GM21528 (cell line): ENCODE measurements at regions not wholly inside any gene's neighbourhood (a gene's known extent, or its start where the extent isn't known, plus 50 kb on each side); places are given as distances from the start of the nearest gene placed in this dataset.

Experiments
- ATAC-seq: cut with Tn5 transposase; IDR thresholded peaks from one replicate; pipeline ENCODE4 v1.9.1; 2021; ENCODE audit warnings: mild to moderate bottlenecking, moderate library complexity; ENCODE audit not compliant: unreplicated experiment, low FRiP score

- ATAC-seq, result no peak
Measured at GRCh38 chr3:159200176-159200575, 398.3 kb downstream of the MFSD1 start.

- no peak for ATAC-seq
Measured at GRCh38 chr3:159208050-159208449, 406.2 kb downstream of the MFSD1 start.

GRCh38 chr3:159209459-159209858 is 407.6 kb downstream of the MFSD1 start:
- ATAC-seq, result no peak

GRCh38 chr3:159210336-159210735 is 408.5 kb downstream of the MFSD1 start:
- no peak for ATAC-seq

- ATAC-seq, result no peak
Measured at GRCh38 chr3:159216311-159216710, 414.5 kb downstream of the MFSD1 start.

GRCh38 chr3:159219231-159219630 is 417.4 kb downstream of the MFSD1 start:
- ATAC-seq, result no peak

GRCh38 chr3:159221335-159221734 is 419.5 kb downstream of the MFSD1 start:
- ATAC-seq, result no peak

- no peak for ATAC-seq
Measured at GRCh38 chr3:159229116-159229680, 427.3 kb downstream of the MFSD1 start.

GRCh38 chr3:159232966-159233365 is 431.1 kb downstream of the MFSD1 start:
- ATAC-seq, result no peak

- ATAC-seq, result no peak
Measured at GRCh38 chr3:159233734-159234133, 431.9 kb downstream of the MFSD1 start.

GRCh38 chr3:159234306-159234705 is 432.5 kb downstream of the MFSD1 start:
- no peak for ATAC-seq

- ATAC-seq, result no peak
Measured at GRCh38 chr3:159236321-159236720, 434.5 kb downstream of the MFSD1 start.

GRCh38 chr3:159237226-159237625 is 435.4 kb downstream of the MFSD1 start:
- ATAC-seq, result no peak

- no peak for ATAC-seq
Measured at GRCh38 chr3:159238646-159239045, 436.8 kb downstream of the MFSD1 start.

- no peak for ATAC-seq
Measured at GRCh38 chr3:159239059-159239458, 437.2 kb downstream of the MFSD1 start.

GRCh38 chr3:159244933-159245332 is 443.1 kb downstream of the MFSD1 start:
- no peak for ATAC-seq

GRCh38 chr3:159245871-159246270 is 444.0 kb downstream of the MFSD1 start:
- ATAC-seq, result no peak

GRCh38 chr3:159246385-159246784 is 444.5 kb downstream of the MFSD1 start:
- ATAC-seq, result no peak

- ATAC-seq, result no peak
Measured at GRCh38 chr3:159249472-159250174, 447.8 kb downstream of the MFSD1 start.

GRCh38 chr3:159250961-159251360 is 449.1 kb downstream of the MFSD1 start:
- ATAC-seq, result no peak

- ATAC-seq, result no peak
Measured at GRCh38 chr3:159252274-159252673, 450.4 kb downstream of the MFSD1 start.

- no peak for ATAC-seq
Measured at GRCh38 chr3:159252772-159253384, 451.0 kb downstream of the MFSD1 start.
